ENCODE measurements at regions not wholly inside any gene's neighbourhood (a gene's known extent, or its start where the extent isn't known, plus 50 kb on each side); places are given as distances from the start of the nearest gene placed in this dataset.

GRCh38 chr1:185441605-185442004 is 124.6 kb upstream of the IVNS1ABP start:
- Histone ChIP-seq H3K4me1 (ENCODE audit: control insufficient read depth, extremely low read depth, insufficient read depth, low read length) (peaks cover 5% of the 10 kb centered on the region), H3K4me3 (replicated peaks in 1 of 3; ENCODE audit: insufficient read depth in 1 of 3, low read depth in 1 of 3, low read length in 3 of 3) (no peak overlapping the region), H3K79me2 (ENCODE audit: control insufficient read depth, insufficient read depth, low read length) (no peaks in the 10 kb centered on the region), H3K36me3 (ENCODE audit: control insufficient read depth in 2 of 2, extremely low read depth in 1 of 2, insufficient read depth in 2 of 2, low read length in 2 of 2) (no peaks in the 10 kb centered on the region), H3K9ac (replicated peaks; ENCODE audit: extremely low read depth, insufficient read depth, low read length) (no peak overlapping the region), H3K9me3 (replicated peaks; ENCODE audit: control insufficient read depth, insufficient read depth, low read length) (no peaks in the 10 kb centered on the region), H4K20me1 (replicated peaks; ENCODE audit: control insufficient read depth, extremely low read depth, insufficient read depth, low read length) (no peaks in the 10 kb centered on the region), H3K27me3 (ENCODE audit: control insufficient read depth in 2 of 2, insufficient read depth in 2 of 2, low read length in 2 of 2) (no peaks in the 10 kb centered on the region), H3K27ac (ENCODE audit: insufficient read depth, low read depth, low read length) (no peak overlapping the region), H2AFZ (ENCODE audit: low read depth, low read length) (no peak overlapping the region), H3K4me2 (ENCODE audit: insufficient read depth, low read length) (no peak overlapping the region), H3K9me1 (replicated peaks; ENCODE audit: control insufficient read depth, extremely low read depth, insufficient read depth, low read length) (no peaks in the 10 kb centered on the region)
- POLR2A ChIA-PET = no interaction called here
- DNase-seq (ENCODE audit: low read depth, low spot score) (peak; percentile 34), FAIRE-seq (peak; percentile 56)
- TF ChIP-seq POLR2AphosphoS5 (IDR thresholded peaks at IDR 0.05; ENCODE audit: insufficient read depth, low read depth, low read length) (no peak), GATA2 (IDR thresholded peaks at IDR 0.05; ENCODE audit: insufficient read depth, insufficient read length, low read depth, low read length) (peak; percentile 74)
- no TSS peak for BruUV-seq (replicated peaks)
- CTCF ChIA-PET = no interaction called here
- intact Hi-C loops (cut with micrococcal nuclease) (no loop called here), dilution Hi-C loops (cut with MboI; ENCODE audit: extremely low pct_ligation_motif_present, low sequenced_read_pairs) (no loop called here)

- peaks cover 5% of the 10 kb centered on the region for H3K4me1 ChIP-seq (ENCODE audit: control insufficient read depth, extremely low read depth, insufficient read depth, low read length)
- no peak overlapping the region for H3K4me2 ChIP-seq (ENCODE audit: insufficient read depth, low read length)
- no peak for FAIRE-seq
- no peak overlapping the region for H3K4me3 ChIP-seq (replicated peaks in 1 of 3; ENCODE audit: insufficient read depth in 1 of 3, low read depth in 1 of 3, low read length in 3 of 3)
- TF ChIP-seq MAX (IDR thresholded peaks at IDR 0.05; ENCODE audit: insufficient read depth, insufficient read length) = no peak
- no peak for TF ChIP-seq POLR2AphosphoS5 (IDR thresholded peaks at IDR 0.05; ENCODE audit: insufficient read depth, low read depth, low read length)
- no peak for TF ChIP-seq CTCF (IDR thresholded peaks at IDR 0.05; ENCODE audit: extremely low read depth in 1 of 2, insufficient read depth in 1 of 2, low read depth in 1 of 2, low read length in 2 of 2)
- no peak for TF ChIP-seq JUN (IDR thresholded peaks at IDR 0.05; ENCODE audit: borderline replicate concordance, insufficient read depth, insufficient read length, low read depth)
- TF ChIP-seq MYC (IDR thresholded peaks at IDR 0.05; ENCODE audit: low read depth, low read length) = no peak
- TF ChIP-seq POLR2A (IDR thresholded peaks at IDR 0.05; ENCODE audit: low read depth, low read length) = no peak
- TF ChIP-seq FOS (IDR thresholded peaks at IDR 0.05; ENCODE audit: borderline replicate concordance, insufficient read depth, low read length) = no peak
- TF ChIP-seq EZH2 (IDR thresholded peaks at IDR 0.05; ENCODE audit: borderline replicate concordance, low read depth, low read length, severe bottlenecking) = no peak
- TF ChIP-seq GATA2 (IDR thresholded peaks at IDR 0.05; ENCODE audit: insufficient read depth, insufficient read length, low read depth, low read length) = no peak
- no peak overlapping the region for H3K9ac ChIP-seq (replicated peaks; ENCODE audit: extremely low read depth, insufficient read depth, low read length)
- ChIA-PET POLR2A (interaction anchor here (0.6 kb wide), 1 partner anchor 400 kb away, joined by 5 read pairs; no protein-coding TSS in a partner anchor), CTCF (no interaction called here)
- dilution Hi-C loops (cut with MboI; ENCODE audit: extremely low pct_ligation_motif_present, low sequenced_read_pairs) = no loop called here
- H3K27ac ChIP-seq (ENCODE audit: insufficient read depth, low read depth, low read length) = no peak overlapping the region
- no peak overlapping the region for H2AFZ ChIP-seq (ENCODE audit: low read depth, low read length)
- H3K9me1 ChIP-seq (replicated peaks; ENCODE audit: control insufficient read depth, extremely low read depth, insufficient read depth, low read length) = no peaks in the 10 kb centered on the region
- no TSS peak for BruUV-seq (replicated peaks)
- H3K36me3 ChIP-seq (ENCODE audit: control insufficient read depth in 2 of 2, extremely low read depth in 1 of 2, insufficient read depth in 2 of 2, low read length in 2 of 2) = no peaks in the 10 kb centered on the region
- no peaks in the 10 kb centered on the region for H3K27me3 ChIP-seq (ENCODE audit: control insufficient read depth in 2 of 2, insufficient read depth in 2 of 2, low read length in 2 of 2)
- intact Hi-C loops (cut with micrococcal nuclease) = no loop called here
- no peaks in the 10 kb centered on the region for H3K79me2 ChIP-seq (ENCODE audit: control insufficient read depth, insufficient read depth, low read length)
- H3K9me3 ChIP-seq (replicated peaks; ENCODE audit: control insufficient read depth, insufficient read depth, low read length) = no peaks in the 10 kb centered on the region
- H4K20me1 ChIP-seq (replicated peaks; ENCODE audit: control insufficient read depth, extremely low read depth, insufficient read depth, low read length) = no peaks in the 10 kb centered on the region
- no peak for DNase-seq (ENCODE audit: low read depth, low spot score)
Observed at GRCh38 chr1:185440877-185441276, 123.8 kb upstream of the IVNS1ABP start.

Measured in endothelial cell of umbilical vein (primary cell).